Retina (tissue), 1 donor: ENCODE measurements at regions not wholly inside any gene's neighbourhood (a gene's known extent, or its start where the extent isn't known, plus 50 kb on each side); places are given as distances from the start of the nearest gene placed in this dataset.
"Not testable (repeated sequence)": the region's sequence is repeated elsewhere in the genome, so short reads cannot be mapped to it uniquely, and the experiment has no call there.

Source experiments
- DNase-seq: peaks from one replicate; pipeline ENCODE4 v3.0.0-alpha.2; 2016

DNA sequence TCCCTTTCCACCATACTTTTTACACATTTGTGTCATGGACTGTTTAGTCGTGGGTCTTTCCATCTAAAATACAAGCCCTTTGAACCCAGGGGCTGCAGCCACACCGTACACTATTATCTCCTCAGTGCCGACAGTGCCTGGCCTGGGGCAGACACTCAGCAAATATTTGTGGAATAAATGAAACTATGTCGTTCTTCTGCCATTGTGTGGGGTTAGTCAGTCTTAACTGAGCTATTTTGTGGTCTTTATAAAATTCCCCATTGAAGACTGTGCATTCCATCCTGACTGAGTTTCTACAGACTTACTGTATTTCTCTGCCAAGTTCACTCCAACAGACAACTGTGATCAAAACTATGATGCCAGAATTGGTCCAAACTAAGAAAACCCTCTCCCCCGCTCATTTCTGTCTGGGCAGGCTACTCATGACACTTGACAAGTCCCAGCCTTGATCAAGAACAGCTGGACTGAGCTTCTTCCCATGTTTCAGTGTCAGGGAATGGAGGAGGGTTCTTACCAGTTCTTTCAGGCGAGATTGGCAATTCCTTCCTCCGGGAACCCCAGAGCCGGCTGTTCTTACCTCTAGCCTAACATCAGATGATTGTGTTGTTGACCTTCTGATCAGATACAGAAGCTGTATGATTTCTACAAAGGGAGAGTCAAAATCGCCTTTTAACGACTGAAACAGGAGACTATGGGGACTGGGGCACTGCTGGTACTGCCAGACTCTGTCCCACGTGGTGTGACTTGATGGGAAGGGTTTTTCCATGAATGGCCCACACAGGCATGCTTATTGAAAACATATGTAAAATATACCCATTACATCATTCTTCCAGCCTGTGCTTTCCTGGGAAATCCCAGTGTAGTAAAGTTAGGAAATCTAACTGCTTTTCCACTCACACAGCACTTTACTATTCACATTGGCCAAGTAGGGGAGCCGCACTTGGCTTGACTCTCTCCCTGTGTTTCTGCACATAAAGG is 77.4 kb upstream of the NPAS2 start:
- no peak for DNase-seq

DNA sequence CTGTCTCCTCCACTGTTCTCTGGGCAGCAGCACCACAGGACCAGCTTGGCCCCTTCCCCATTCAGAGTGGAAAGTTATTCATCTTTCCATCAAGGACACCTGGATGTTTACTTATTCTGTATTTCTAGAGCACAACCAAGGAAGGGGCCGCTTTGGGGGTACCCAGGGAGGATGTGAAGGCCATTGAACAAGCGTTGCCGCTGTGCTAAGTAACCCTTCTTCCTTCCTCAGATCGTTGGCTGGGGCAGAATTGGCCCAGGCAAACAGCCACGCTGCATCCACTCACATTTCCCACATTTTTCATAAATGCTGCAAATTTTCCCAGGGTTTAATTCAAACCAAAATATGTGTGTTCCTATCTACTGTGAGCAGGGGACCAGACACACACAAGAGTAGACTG is 76.2 kb upstream of the NPAS2 start:
- no peak for DNase-seq

DNA sequence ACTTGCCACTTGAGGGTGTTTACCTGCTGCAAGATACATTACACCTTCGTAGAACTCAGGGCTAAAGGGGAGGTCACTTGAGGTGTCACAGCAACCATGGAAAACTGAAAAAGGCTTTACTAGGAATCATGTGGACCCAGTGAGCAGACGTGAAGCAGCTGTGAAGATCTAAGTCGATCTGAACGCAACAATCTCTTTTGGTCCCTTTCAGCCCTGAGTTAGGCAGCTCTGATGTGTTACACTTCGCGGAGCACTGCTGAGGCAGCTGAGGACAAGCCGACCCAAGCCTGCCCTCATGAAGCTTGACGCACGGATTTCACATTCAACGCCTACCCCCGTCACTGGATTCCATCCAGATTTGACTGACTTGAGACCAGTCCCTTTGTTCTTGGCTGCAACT is 75.8 kb upstream of the NPAS2 start:
- no peak for DNase-seq

DNA sequence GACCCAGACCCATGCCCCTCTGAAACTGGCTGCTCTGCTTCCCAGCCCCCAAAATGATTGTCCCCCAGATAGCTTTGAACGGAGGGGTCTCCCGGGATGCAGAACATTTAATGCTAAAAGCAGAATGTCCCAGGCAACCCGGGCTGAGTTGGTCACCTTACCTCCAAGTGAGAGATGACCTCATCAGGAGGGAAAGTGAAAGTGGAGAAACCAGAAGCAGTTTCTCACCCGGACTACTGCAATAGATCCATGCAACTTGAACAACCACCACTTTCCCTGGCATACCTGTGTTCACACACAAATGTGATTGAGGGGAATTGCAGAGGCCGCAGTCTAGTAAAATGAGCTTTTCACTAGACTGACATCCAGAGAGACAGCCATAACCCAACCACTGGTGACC is 75.3 kb upstream of the NPAS2 start:
- no peak for DNase-seq

DNA sequence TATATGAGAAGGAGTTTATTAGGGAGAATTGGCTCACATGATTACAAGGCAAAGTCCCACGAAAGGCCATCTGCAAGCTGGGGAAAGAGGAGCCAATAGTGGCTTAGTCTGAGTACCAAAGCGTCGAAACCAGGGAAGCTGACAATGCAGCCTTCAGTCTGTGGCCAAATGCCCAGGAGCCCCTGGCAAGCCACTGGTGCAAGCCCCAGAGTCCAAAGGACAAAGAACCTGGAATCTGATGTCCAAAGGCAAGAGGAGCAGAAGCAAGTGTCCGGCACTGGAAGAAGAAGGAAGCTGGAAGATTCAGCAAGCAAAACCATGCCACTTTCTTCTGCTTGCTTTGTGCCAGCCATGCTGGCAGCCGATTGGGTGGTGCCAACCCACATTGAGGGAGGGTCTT is 74.3 kb upstream of the NPAS2 start:
- DNase-seq, result no peak

DNA sequence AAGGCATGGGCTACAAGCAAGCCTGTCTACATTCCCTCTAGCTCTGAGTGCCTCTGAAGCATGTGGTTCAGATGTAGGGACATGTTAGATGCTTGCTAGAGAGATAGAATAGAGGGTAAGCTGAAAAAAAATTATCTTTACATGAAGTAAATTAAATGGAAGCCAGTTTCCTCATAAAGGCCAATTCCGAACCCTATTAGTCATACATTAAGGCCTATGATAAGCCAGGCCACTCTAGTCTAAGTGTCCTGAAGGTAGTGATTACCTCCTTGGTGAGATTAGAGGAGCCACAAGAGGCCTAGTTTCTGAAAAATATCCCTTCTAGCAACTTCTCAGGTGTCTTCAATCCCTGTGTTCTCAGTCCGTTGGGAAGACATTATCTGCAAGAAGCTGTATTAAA is 72.4 kb upstream of the NPAS2 start:
- DNase-seq, result no peak

DNA sequence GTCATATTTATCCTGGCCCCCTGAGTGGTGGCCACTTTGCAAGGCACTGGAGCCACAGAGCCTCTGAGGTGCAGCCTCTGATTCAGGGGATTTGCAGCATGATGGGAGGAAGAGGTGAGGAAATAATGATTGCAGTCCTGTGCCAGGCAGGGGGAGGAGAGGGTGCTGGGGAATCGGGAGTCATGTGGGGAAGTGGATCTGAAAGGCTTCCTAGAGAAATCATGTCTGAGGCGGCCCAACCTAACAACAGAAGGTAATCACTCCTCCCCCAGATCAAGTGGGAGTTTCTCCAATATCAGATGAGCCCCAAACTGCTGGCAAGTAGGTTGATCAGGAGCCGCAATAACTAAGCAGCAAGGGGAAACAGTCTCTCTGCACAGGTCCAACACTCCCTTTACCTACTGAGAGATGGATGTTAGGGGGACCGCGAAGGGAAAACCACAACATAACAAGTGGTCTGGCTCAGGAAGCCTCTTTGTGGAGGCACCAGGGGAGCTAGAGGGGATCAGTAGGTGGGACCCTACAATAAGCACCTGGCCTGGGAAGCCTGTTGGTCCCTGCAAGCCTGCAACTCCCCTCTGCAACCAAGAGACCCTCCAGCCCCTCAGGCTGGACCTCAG is 71.8 kb upstream of the NPAS2 start:
- no peak for DNase-seq

DNA sequence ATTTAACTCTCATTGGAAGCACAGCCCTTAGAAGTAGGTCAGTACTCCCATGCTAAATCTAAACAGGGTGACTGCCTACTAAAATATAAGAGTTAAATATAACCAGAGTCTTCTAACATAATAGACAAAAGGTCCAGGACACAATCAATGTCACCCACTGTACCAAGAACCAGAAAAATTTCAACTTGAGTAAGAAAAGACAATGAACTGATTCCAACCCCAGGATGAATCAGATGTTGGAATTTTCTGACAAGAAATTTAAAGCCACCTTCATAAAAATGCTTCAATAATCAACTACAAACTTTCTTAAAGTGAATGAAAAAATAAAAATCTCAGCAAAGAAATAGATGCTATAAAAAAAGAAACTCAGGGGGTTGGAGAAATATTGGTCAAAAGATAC is 71.3 kb upstream of the NPAS2 start:
- no peak for DNase-seq

DNA sequence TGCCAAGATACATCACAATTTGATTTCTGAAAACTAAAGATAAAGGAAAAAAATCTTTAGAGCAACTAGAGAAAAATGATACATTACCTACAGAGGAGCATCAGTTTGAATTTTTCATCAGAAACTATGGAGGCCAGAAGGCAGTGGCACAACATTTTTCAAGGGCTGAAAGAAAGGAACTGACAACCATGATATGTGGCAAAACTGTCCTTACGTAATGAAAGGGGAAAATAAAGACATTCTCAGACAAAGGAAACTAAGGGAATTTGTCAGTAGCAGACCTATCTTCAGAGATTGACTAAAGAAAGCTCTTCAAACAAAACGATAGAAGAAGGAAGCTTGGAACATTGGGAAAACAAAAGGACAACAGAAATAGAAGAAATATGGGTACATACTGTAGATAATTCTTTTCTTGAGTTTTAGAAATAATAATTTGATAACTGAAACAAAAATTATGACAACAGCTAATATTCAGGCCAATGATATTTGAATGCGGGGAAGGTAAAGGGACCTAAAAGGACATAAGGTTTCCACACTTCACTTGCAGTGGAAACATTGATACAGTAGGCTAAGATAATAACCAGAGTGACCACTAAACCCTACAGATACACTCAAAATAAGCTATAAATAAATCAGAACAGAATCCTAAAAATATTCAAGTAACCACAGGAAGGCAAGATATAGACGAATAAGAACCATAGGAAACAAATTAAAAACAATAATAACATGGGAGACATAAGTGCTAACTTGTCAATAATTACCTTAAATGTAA is 70.0 kb upstream of the NPAS2 start:
- DNase-seq, result no peak

DNA sequence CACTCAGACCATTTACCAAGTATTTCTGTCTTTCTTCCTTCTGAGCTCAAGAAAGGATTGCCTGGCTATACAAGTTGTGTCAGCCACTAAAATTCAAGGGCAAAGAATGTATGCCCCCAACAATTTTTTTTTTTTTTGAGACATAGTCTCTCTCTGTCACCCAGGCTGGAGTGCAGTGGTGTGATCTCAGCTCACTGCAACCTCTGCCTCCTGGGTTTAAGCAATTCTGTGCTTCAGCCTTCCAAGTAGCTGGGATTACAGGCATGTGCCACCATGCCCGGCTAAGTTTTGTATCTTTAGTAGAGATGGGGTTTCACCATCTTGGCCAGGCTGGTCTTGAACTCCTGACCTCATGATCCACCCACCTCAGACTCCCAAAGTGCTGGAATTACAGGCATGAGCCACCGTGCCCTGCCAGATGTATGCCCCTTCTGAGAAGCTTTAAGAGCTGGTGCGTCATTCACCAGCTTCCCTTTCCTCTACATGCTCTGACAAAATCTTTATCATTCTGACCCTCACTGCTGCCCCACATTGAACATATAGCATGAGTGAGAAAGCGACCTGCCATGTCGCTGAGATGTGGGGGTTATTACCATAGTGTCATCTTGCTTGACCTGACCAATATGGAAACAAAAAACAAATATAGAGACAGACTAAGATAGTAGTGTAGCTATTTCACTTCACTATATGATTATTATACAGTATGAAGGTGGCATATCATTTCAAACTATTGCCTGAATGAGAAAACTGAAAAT is 67.9 kb upstream of the NPAS2 start:
- DNase-seq, result not testable (repeated sequence)

DNA sequence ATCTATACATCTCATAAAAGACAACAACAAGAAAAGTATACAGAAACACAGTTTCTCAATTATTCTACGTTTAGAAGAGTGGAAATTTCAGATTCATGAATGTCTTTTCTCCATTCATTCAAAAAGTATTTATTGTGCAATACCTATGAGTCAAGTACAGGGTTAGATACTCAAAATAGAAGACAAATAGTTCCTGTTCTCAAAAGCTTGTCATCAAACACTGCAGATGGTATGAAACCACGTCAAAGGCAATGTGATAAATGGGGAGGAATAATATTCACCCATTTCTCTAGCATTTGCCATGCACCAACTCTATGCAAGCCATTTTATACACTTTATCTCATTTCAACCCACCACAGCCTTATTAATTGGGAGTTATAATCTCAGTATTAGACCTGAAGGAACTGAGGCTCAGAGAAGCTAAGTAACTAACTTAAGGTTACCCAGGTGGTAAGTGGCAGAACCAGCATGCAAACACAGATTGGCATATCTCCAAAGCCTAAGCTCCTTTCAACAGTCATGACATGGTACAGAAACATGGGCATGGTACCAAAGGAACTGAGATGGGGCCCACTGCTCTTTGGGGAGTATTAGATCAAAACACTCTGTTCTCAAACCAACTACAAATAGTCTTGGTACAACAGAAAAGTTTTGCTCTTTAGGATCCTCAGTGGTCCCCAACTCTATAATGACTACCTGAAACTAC is 67.2 kb upstream of the NPAS2 start:
- no peak for DNase-seq

DNA sequence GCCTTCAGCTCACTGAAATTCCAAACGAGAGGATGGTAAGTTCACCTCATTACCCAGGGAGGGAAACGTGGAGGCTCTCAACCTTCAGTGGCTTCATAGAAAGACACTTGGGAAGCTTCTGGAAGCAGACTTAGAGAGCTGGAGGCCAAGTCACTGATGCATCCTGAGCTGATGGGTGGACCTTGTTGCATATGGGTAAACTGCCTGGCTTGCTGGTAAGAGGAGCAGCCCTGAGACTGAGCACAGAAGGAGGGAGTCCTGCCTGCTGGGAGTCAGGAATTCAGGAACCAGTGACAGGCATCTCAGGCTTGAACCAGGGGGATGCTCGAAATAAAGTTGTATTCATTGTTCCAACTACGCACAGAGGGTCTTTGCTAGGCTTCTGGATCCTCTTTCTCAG is 66.5 kb upstream of the NPAS2 start:
- no peak for DNase-seq

DNA sequence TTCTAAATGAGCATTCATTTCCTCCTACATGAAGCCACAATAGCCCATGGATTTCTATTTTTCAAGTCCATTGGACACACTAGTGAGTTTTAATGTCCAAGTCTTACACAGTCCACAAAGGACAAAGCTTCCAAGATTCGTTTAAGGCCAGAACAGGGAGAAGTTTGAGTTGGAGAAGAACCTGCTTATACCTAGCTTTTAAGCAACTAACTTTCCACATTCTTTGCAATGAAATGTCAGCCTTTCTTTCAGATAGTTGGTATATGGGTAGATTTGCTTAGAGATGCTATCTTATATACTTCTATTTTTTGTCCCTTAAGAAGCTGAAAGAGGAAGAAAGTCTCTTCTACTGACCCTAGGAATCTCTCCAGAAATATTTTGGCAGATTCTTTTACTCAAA is 66.1 kb upstream of the NPAS2 start:
- DNase-seq, result no peak

DNA sequence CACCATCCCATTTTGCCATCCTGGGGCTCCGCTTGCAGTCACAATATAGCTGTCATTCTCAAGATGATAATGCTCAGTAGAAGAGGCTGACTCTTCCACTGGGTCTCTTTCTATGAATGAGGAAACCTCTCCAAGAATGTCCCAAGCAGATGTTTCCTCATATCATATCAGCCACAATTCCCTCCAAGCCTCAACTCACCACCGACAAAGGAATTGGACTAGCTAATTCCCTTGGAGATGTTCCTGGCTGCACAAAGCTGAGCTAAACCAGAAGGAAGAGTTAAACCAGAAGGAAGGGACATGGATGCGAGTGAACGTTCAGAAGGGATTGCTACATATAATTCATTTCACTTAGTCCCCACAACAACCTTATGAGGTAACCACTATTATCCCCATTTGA is 65.0 kb upstream of the NPAS2 start:
- DNase-seq, result no peak

DNA sequence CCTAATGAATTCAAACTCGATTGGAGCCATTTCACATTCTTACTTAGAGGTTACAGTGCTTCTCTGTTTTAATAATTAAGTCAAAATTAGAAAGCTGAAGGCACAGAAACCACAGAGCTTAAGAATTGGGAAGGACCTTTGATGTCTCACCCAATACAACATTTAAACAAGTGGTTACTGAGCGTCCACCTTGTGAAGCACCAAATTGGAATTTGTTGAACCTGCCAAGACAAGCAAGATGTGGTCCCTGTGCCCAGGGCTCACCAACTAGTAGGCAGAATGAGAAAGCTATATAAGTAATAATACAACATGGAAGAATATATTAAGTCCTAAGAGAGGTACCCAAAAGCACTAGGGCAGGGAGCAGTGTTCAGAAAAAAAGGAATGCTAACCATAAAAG is 64.5 kb upstream of the NPAS2 start:
- no peak for DNase-seq

DNA sequence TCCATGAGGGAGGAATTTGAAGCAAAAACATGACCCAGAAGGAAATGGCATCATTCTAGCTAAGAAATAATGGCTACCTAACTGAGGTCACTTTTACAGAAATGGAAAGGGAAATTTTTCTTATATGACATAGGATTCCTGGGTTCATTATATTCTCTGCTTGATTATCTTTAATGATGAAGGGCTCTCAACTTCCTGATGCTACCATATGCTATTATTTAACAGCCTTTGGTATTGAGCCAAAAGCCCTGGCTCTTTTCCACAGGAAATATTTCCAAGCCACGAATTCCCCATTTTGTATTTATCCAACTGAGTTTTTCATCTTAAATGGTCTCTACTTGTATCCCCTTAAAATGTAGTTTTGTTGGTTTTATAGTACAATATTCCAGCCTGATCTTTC is 63.2 kb upstream of the NPAS2 start:
- no peak for DNase-seq

DNA sequence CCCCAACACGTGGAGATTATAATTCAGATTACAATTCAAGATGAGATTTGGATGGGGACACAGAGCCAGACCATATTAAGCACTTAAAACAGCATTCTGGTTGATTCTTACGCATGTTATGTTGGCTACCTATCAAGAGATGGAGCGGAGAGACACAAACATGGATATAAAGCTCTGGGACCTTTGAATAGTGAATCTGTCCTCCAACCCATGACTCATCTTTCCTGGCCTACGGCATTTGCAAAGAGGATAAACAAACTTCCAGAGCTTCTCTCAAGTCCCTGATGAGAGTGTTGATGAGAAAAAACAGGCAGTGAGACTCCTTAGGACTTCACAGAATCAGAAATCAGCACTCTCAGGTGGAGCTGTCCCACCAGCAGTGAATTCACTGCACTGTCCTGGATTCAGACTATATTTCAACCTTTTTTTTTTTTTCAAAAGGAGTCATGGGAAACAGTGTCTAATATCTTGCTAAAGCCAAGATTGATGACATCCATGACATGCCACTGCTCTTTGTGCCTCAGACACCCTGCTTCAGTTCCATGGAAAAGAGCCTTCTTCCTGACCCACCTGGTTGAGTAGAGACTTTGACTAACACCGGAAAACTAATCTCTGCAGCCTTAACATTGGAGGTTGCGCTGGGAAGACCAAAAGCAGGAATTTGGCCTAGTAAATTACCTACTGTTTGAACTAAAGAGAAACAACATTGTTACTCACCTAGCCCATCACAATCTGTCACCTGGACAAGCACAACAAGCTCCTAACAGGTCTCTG is 62.1 kb upstream of the NPAS2 start:
- no peak for DNase-seq

DNA sequence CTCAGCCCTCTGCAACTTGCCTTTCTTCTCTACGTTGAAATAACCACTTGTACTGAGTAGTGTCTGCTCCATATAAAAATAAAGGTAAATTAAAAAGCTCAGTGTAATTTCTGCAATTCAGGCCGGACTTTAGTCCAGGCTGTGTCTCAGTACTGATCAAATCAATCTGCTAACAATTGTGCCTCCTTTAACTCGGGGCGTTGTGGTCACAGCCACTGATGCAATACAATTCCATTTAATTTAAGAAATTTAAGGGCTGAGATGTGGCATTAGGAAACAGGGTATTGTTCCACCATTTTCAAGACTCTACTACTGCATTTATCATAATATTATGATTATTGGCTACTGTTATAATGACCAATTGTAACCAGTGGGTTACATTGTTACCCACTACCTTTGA is 60.0 kb upstream of the NPAS2 start:
- DNase-seq, result no peak

DNA sequence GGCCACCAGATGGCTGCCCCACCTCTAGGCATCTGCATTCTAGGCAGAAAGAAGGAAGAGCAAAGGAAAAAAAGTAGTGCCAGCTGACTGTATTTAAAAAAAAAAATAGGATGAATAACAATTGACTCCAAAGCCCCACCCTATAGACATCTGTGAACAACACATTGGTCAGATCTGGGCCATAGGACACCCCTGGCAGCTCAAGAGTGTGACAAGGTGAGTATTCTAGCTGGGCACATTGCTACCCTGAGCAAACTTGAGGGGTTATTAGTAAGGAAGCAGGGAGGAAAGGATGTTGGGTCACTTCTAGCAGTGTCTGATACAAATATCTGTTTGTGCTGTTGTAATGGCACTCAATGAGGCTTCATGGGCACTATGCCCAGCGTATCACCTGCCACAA is 58.6 kb upstream of the NPAS2 start:
- DNase-seq, result no peak

DNA sequence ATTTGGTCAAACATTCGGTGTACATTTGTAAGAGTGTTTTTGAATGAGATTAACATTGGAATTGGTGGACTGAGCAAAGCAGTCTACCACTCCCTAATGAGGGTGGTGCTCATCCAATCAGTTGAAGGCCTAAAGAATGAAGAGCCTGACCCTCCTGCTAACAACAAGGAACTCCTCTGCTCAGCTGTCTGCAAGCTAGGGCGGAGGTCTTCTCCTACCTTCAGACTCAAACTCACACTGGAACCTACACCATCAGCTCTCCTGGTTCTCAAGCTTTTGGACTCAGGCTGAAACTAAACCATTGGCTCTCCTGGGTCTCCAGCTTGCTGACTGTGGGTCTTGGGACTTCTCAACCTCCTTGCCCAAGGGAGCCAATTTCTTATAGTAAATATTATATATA is 55.5 kb upstream of the NPAS2 start:
- no peak for DNase-seq

DNA sequence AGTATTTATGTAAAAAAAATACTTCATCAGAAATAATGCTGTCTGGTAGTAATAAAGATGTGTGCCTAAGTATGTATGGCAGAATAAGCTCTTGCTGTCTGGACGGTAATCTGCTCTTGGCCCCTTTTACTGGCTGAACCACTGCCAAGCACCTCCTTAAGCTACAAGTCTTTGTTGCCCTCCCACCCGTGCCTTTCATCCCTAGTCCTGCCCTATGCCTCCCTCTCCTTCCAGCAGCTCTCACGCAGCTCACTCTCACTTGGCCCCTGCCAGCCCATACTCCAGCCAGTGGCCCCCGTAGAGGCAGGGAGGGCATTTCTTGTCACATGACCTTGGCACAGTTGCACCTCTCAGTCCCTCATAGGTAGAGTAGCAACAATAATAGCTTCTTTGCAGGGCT is 54.5 kb upstream of the NPAS2 start:
- no peak for DNase-seq

DNA sequence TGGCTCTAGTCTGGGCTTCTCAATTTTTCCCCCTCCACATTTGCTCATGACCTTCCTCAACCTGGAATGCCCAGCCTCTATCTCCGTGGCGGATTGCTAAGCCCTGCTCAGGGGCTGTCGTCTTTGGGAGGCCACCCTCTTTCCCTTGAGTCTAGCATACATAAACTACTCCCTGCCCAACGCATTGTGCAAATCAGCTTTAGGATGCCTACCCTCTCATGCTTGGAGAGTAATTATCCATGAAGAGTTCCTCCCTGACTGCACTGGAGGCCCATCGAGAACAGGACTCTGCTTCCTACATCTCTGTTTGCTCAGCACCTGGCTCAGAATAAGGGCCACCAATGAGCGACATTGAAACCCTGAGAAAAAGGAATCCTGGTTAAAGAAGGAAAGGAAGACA is 53.7 kb upstream of the NPAS2 start:
- DNase-seq, result no peak
